SK-N-SH (cell line): ENCODE measurements at regions not wholly inside any gene's neighbourhood (a gene's known extent, or its start where the extent isn't known, plus 50 kb on each side); places are given as distances from the start of the nearest gene placed in this dataset.

Experiments
- CTCF ChIA-PET: fragments of 300-600, 350-600 bp; formaldehyde crosslinking; extraction: SDS; loops from one replicate; lab custom pipeline; 2021; lab: Yijun Ruan, JAX
- POLR2A ChIA-PET: fragments of 350-600 bp; sonication (Branson Sonifier 250); formaldehyde crosslinking; extraction: SDS; loops from one replicate; lab custom pipeline; 2020; ENCODE audit warnings: antibody characterized with exemption, inconsistent platforms; lab: Yijun Ruan, JAX
- DNase-seq: peaks from one replicate; pipeline ENCODE4 v3.0.0; 2012
- H2AFZ ChIP-seq: fragments of 200-600 bp; sonication (generic); 2 replicates; pipeline ENCODE4 v1.8.1; 2016; ENCODE audit warnings: antibody characterized with exemption, mild to moderate bottlenecking, low read depth
- H3F3A ChIP-seq: fragments of 200-600 bp; sonication (generic); replicated peaks from 2 replicates; pipeline ENCODE3; 2016; ENCODE audit warnings: antibody characterized with exemption, mild to moderate bottlenecking; ENCODE audit not compliant: insufficient read depth
- H3K27ac ChIP-seq, 2 experiments: fragments of 200-500 bp in 1 of 2; fragments of 200-600 bp in 1 of 2; sonication (Bioruptor generic) in 1 of 2; sonication (generic), shearing (Covaris generic) in 1 of 2; 2 replicates each; pipeline versions ENCODE4 v1.5.1 to v1.6.1; 2014 to 2016; ENCODE audit warnings: low read depth in 2 of 2, inconsistent platforms in 1 of 2, low read length in 1 of 2, mild to moderate bottlenecking in 1 of 2, mixed read lengths in 1 of 2
- H3K27me3 ChIP-seq: fragments of 200-600 bp; sonication (generic), shearing (Covaris generic); 2 replicates; pipeline ENCODE4 v1.6.1; 2016; ENCODE audit warnings: mixed run types; ENCODE audit not compliant: insufficient read depth
- H3K36me3 ChIP-seq, 2 experiments: fragments of 200-500 bp in 1 of 2; fragments of 200-600 bp in 1 of 2; sonication (Bioruptor generic) in 1 of 2; sonication (generic) in 1 of 2; replicated peaks in 1 of 2; 2 replicates each; pipeline versions ENCODE3 to v1.5.1; 2014 to 2016; ENCODE audit warnings: low read length in 1 of 2, mild to moderate bottlenecking in 1 of 2; ENCODE audit not compliant: insufficient read depth in 2 of 2, control insufficient read depth in 1 of 2
- H3K4me1 ChIP-seq, 2 experiments: fragments of 200-500 bp in 1 of 2; fragments of 200-600 bp in 1 of 2; sonication (Bioruptor generic) in 1 of 2; sonication (generic), shearing (Covaris generic) in 1 of 2; 2 replicates each; pipeline versions ENCODE4 v1.5.1 to v1.6.1; 2014 to 2016; ENCODE audit warnings: low read depth in 1 of 2, low read length in 1 of 2, mixed run types in 1 of 2; ENCODE audit not compliant: insufficient read depth in 2 of 2, control insufficient read depth in 1 of 2
- H3K4me2 ChIP-seq: fragments of 200-600 bp; sonication (generic), shearing (Covaris generic); 2 replicates; pipeline ENCODE4 v1.6.1; 2017; ENCODE audit warnings: mixed run types
- H3K4me3 ChIP-seq, 2 experiments: fragments of 200-500 bp in 1 of 2; fragments of 200-600 bp in 1 of 2; sonication (Bioruptor generic) in 1 of 2; sonication (generic), shearing (Covaris generic) in 1 of 2; 2 replicates each; pipeline versions ENCODE4 v1.5.1 to v1.8.1; 2014 to 2016; ENCODE audit warnings: low read depth in 2 of 2, inconsistent platforms in 1 of 2, low read length in 1 of 2, mild to moderate bottlenecking in 1 of 2, mixed read lengths in 1 of 2, moderate library complexity in 1 of 2
- H3K79me2 ChIP-seq: fragments of 200-600 bp; sonication (generic); 2 replicates; pipeline ENCODE4 v1.8.1; 2017; ENCODE audit warnings: mild to moderate bottlenecking; ENCODE audit not compliant: insufficient read depth
- H3K9ac ChIP-seq: fragments of 200-600 bp; sonication (generic); 2 replicates; pipeline ENCODE4 v1.6.1; 2017; ENCODE audit warnings: mixed run types
- H3K9me2 ChIP-seq: fragments of 200-600 bp; sonication (generic); 2 replicates; pipeline ENCODE4 v1.6.1; 2017; ENCODE audit warnings: mixed run types
- H3K9me3 ChIP-seq: fragments of 200-600 bp; sonication (generic); 2 replicates; pipeline ENCODE4 v1.6.1; 2017; ENCODE audit warnings: mixed run types, mild to moderate bottlenecking, moderate library complexity
- H4K20me1 ChIP-seq: fragments of 200-600 bp; sonication (generic); 2 replicates; pipeline ENCODE4 v1.6.1; 2017; ENCODE audit warnings: mild to moderate bottlenecking, mixed run types; ENCODE audit not compliant: insufficient read depth
- CHD2 ChIP-seq: fragments of 150-350 bp; IDR thresholded peaks from 2 replicates; pipeline ENCODE4 v1.6.1; 2018; ENCODE audit warnings: low read length; ENCODE audit not compliant: partially characterized antibody
- CTCF ChIP-seq: fragments of 200-600 bp; sonication (generic); IDR thresholded peaks from 2 replicates; pipeline ENCODE4 v1.6.1; 2017; ENCODE audit warnings: antibody characterized with exemption, mild to moderate bottlenecking, moderate library complexity
- ELF1 ChIP-seq: IDR thresholded peaks from 2 replicates; pipeline ENCODE4 v1.4.0; 2012
- EZH2phosphoT487 ChIP-seq: fragments of 200-600 bp; sonication (generic); IDR thresholded peaks from 2 replicates; pipeline ENCODE4 v1.6.1; 2017; ENCODE audit warnings: low read depth, mixed run types, mild to moderate bottlenecking, antibody characterized with exemption, moderate library complexity, borderline replicate concordance
- FOSL2 ChIP-seq: IDR thresholded peaks from 2 replicates; pipeline ENCODE4 v1.4.0; 2012; ENCODE audit warnings: low read depth, mild to moderate bottlenecking, moderate library complexity, borderline replicate concordance
- FOXJ3 ChIP-seq: sonication (generic); formaldehyde crosslinking; IDR thresholded peaks from 2 replicates; pipeline ENCODE4 v1.5.1; 2020; ENCODE audit warnings: mild to moderate bottlenecking, missing genetic modification reagents
- GABPA ChIP-seq: IDR thresholded peaks from 2 replicates; pipeline ENCODE4 v1.4.0; 2012; ENCODE audit warnings: low read depth, mild to moderate bottlenecking
- GATA2 ChIP-seq: sonication (generic); formaldehyde crosslinking; IDR thresholded peaks from 2 replicates; pipeline ENCODE4 v1.5.0; 2020; ENCODE audit warnings: mild to moderate bottlenecking, missing genetic modification reagents
- POLR2AphosphoS5 ChIP-seq: IDR thresholded peaks from 2 replicates; pipeline ENCODE4 v1.6.1; 2012; ENCODE audit warnings: low read depth, low read length
- RAD21 ChIP-seq: IDR thresholded peaks from 2 replicates; pipeline ENCODE4 v1.6.1; 2012; ENCODE audit warnings: mild to moderate bottlenecking, low read length
- RCOR1 ChIP-seq: fragments of 150-350 bp; IDR thresholded peaks from 2 replicates; pipeline ENCODE4 v1.6.1; 2017; ENCODE audit warnings: antibody characterized with exemption, low read length
- REST ChIP-seq: IDR thresholded peaks from 2 replicates; pipeline ENCODE4 v1.6.1; 2012; ENCODE audit warnings: mild to moderate bottlenecking, low read depth, low read length, moderate library complexity
- RXRA ChIP-seq: IDR thresholded peaks from 2 replicates; pipeline ENCODE4 v1.4.0; 2012; ENCODE audit warnings: low read depth, mild to moderate bottlenecking, borderline replicate concordance
- SMC3 ChIP-seq: IDR thresholded peaks from 2 replicates; pipeline ENCODE4 v1.6.1; 2012; ENCODE audit warnings: low read depth, low read length, improper control_type of control experiment
- TAF1 ChIP-seq: IDR thresholded peaks from 2 replicates; pipeline ENCODE4 v1.6.1; 2012; ENCODE audit warnings: low read depth, mild to moderate bottlenecking, low read length, moderate library complexity, borderline replicate concordance
- TCF12 ChIP-seq: IDR thresholded peaks from 2 replicates; pipeline ENCODE4 v1.4.0; 2012
- USF1 ChIP-seq: IDR thresholded peaks from 2 replicates; pipeline ENCODE4 v1.4.0; 2012; ENCODE audit warnings: low read depth, borderline replicate concordance
- USF2 ChIP-seq: fragments of 150-350 bp; IDR thresholded peaks from 2 replicates; pipeline ENCODE4 v1.6.1; 2017; ENCODE audit warnings: antibody characterized with exemption, low read length, low read depth, borderline replicate concordance
- YY1 ChIP-seq: IDR thresholded peaks from 2 replicates; pipeline ENCODE4 v1.4.0; 2012; ENCODE audit warnings: low read depth, mild to moderate bottlenecking
- ZBTB33 ChIP-seq: IDR thresholded peaks from 2 replicates; pipeline ENCODE4 v1.4.0; 2012; ENCODE audit warnings: low read depth, borderline replicate concordance
- WGBS: methylation state at CpG from one replicate; pipeline ENCODE4 v1.1.6; 2017; ENCODE audit warnings: low lambda C conversion rate; 5-methylcytosine and 5-hydroxymethylcytosine counted together

DNA sequence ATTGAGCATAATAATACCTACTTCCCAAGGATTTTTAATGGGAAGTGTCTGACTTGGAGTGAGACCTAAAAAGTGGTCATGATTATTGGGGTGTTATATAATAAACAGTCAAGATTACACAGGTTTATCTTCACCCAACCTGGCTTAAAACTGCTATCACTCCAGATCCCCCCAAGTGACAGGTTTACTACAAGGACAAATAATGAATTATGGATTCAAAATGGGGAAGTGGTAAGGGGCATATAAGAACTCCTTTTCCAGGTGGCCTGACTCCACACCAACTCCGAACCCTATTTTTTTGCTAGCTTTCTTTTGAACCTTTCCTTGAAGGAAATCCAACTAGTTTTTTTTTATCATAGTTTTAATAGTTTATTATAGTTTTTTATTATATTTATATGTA, 663.0 kb upstream of the FANCL start (continued):
- TF ChIP-seq ZBTB33 (no peak), YY1 (no peak), RCOR1 (no peak), ELF1 (no peak), POLR2AphosphoS5 (no peak)

DNA sequence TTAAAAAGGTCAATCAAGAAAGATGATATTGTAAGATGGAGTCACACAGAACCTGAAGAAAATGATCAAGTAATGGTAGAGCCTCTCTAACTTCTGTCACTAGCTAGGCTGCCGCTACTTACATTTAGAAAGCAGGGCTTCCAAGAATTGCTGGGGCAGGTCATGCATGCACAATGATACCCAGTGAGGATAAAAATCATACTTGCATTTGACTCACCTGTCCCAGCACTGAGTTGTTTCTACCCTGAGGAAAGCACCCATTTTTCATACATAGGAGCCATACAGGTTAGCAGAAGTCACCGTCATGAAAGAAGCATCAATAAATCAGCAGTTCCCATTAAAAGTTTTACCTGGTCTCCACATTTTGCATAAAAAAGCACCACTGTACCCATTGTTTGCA, 662.3 kb upstream of the FANCL start:
- Histone ChIP-seq H3K27me3 (no peaks in the 10 kb centered on the region), H3K36me3 (no peaks in the 10 kb centered on the region), H3K27ac (no peak overlapping the region), H3K79me2 (no peaks in the 10 kb centered on the region), H3F3A (no peaks in the 10 kb centered on the region), H3K4me2 (no peak overlapping the region), H3K4me3 (no peak overlapping the region), H2AFZ (no peak overlapping the region), H3K4me1 (no peaks in the 10 kb centered on the region), H4K20me1 (no peaks in the 10 kb centered on the region), H3K9ac (no peak overlapping the region), H3K9me3 (no peaks in the 10 kb centered on the region), H3K9me2 (no peaks in the 10 kb centered on the region)
- ChIA-PET CTCF (no interaction called here), POLR2A (no interaction called here)
- 41% methylated on average over 2 of the region's 2 CpGs for WGBS
- no peak for TF ChIP-seq EZH2phosphoT487
- TF ChIP-seq SMC3: no peak
- TF ChIP-seq USF2: no peak
- no peak for TF ChIP-seq RXRA
- TF ChIP-seq CTCF: no peak
- TF ChIP-seq TAF1: no peak
- no peak for TF ChIP-seq FOSL2
- TF ChIP-seq REST: no peak
- TF ChIP-seq FOXJ3 (CRISPR knock-in tag): no peak
- no peak for TF ChIP-seq ELF1
- TF ChIP-seq USF1: no peak
- no peak for TF ChIP-seq GATA2 (CRISPR knock-in tag)
- no peak for TF ChIP-seq GABPA
- TF ChIP-seq RAD21: no peak
- TF ChIP-seq ZBTB33: no peak
- no peak for TF ChIP-seq TCF12
- no peak for TF ChIP-seq POLR2AphosphoS5
- no peak for TF ChIP-seq CHD2
- no peak for DNase-seq
